Astrocyte (in vitro differentiated cells and primary cell): ENCODE measurements at regions not wholly inside any gene's neighbourhood (a gene's known extent, or its start where the extent isn't known, plus 50 kb on each side); places are given as distances from the start of the nearest gene placed in this dataset.

Source experiments
- DNase-seq: peaks from one replicate; pipeline ENCODE4 v3.0.0-alpha.2; 2010; ENCODE audit warnings: low read depth
- FAIRE-seq: peaks from 2 replicates; lab custom pipeline; 2011; peaks lifted over from hg19 to GRCh38; lab: Jason Lieb, UNC
- H2AFZ ChIP-seq: 2 replicates; pipeline ENCODE4 v1.6.0; 2012; ENCODE audit warnings: low read depth, low read length, inconsistent platforms
- H3K27ac ChIP-seq: 2 replicates; pipeline ENCODE4 v1.5.1; 2011; ENCODE audit warnings: low read depth, low read length, inconsistent platforms
- H3K27me3 ChIP-seq: 2 replicates; pipeline ENCODE4 v1.6.0; 2011; ENCODE audit warnings: low read length, inconsistent platforms; ENCODE audit not compliant: insufficient read depth
- H3K36me3 ChIP-seq: 2 replicates; pipeline ENCODE4 v1.5.1; 2011; ENCODE audit warnings: low read length, inconsistent platforms; ENCODE audit not compliant: insufficient read depth
- H3K4me1 ChIP-seq: 2 replicates; pipeline ENCODE4 v1.5.1; 2011; ENCODE audit warnings: low read length, inconsistent platforms; ENCODE audit not compliant: insufficient read depth
- H3K4me2 ChIP-seq: 2 replicates; pipeline ENCODE4 v1.6.0; 2012; ENCODE audit warnings: low read length, inconsistent platforms
- H3K4me3 ChIP-seq: 2 replicates; pipeline ENCODE4 v1.5.1; 2011; ENCODE audit warnings: low read depth, mild to moderate bottlenecking, low read length, inconsistent platforms; ENCODE audit not compliant: insufficient read depth
- H3K79me2 ChIP-seq: 2 replicates; pipeline ENCODE4 v1.6.0; 2012; ENCODE audit warnings: mild to moderate bottlenecking, low read length, inconsistent platforms; ENCODE audit not compliant: insufficient read depth
- H3K9ac ChIP-seq: 2 replicates; pipeline ENCODE4 v1.6.0; 2012; ENCODE audit warnings: mild to moderate bottlenecking, low read length, inconsistent platforms
- H3K9me3 ChIP-seq: 2 replicates; pipeline ENCODE4 v1.5.1; 2012; ENCODE audit warnings: low read depth, mild to moderate bottlenecking, low read length, inconsistent platforms; ENCODE audit not compliant: insufficient read depth
- H4K20me1 ChIP-seq: 2 replicates; pipeline ENCODE4 v1.6.0; 2012; ENCODE audit warnings: low read length, inconsistent platforms; ENCODE audit not compliant: insufficient read depth
- H3K27ac Mint-ChIP-seq: one replicate; pipeline ENCODE4 v1.8.0; 2021; ENCODE audit warnings: mild to moderate bottlenecking, mixed read lengths; ENCODE audit not compliant: unreplicated experiment
- H3K27me3 Mint-ChIP-seq: one replicate; pipeline ENCODE4 v1.8.0; 2021; ENCODE audit warnings: low read depth, mixed read lengths; ENCODE audit not compliant: unreplicated experiment
- H3K36me3 Mint-ChIP-seq: one replicate; pipeline ENCODE4 v1.8.0; 2021; ENCODE audit warnings: low read depth, mixed read lengths; ENCODE audit not compliant: unreplicated experiment
- H3K4me1 Mint-ChIP-seq: one replicate; pipeline ENCODE4 v1.8.0; 2021; ENCODE audit warnings: low read depth, mixed read lengths; ENCODE audit not compliant: unreplicated experiment
- H3K4me3 Mint-ChIP-seq: one replicate; pipeline ENCODE4 v1.8.0; 2021; ENCODE audit warnings: mild to moderate bottlenecking, moderate library complexity, mixed read lengths; ENCODE audit not compliant: unreplicated experiment
- H3K9me3 Mint-ChIP-seq: one replicate; pipeline ENCODE4 v1.8.0; 2021; ENCODE audit warnings: mild to moderate bottlenecking, mixed read lengths; ENCODE audit not compliant: unreplicated experiment
- EZH2 ChIP-seq: IDR thresholded peaks from 2 replicates; pipeline ENCODE4 v1.6.1; 2012; ENCODE audit warnings: mild to moderate bottlenecking, low read length, inconsistent platforms; ENCODE audit not compliant: insufficient read depth
- TF ChIP-seq, protein P1 (sequence below): IDR thresholded peaks from 2 replicates; pipeline ENCODE4 v1.5.1; 2011; ENCODE audit warnings: low read depth, mild to moderate bottlenecking, inconsistent platforms, low read length, moderate library complexity; ENCODE audit not compliant: insufficient read depth

GRCh38 chr7:41438705-41439514 is 264.0 kb downstream of the INHBA start:
- Histone ChIP-seq H3K27ac (no peak overlapping the region), H3K9me3 (no peaks in the 10 kb centered on the region), H2AFZ (peak overlapping the region; percentile 42), H3K36me3 (no peaks in the 10 kb centered on the region), H3K4me1 (no peaks in the 10 kb centered on the region), H3K27me3 (no peaks in the 10 kb centered on the region), H3K79me2 (no peaks in the 10 kb centered on the region), H4K20me1 (no peaks in the 10 kb centered on the region), H3K4me3 (no peak overlapping the region), H3K9ac (no peak overlapping the region), H3K4me2 (no peak overlapping the region)
- H3K4me1 Mint-ChIP-seq, result no peaks in the 10 kb centered on the region
- TF ChIP-seq EZH2, result no peak
- TF ChIP-seq, protein P1, sequence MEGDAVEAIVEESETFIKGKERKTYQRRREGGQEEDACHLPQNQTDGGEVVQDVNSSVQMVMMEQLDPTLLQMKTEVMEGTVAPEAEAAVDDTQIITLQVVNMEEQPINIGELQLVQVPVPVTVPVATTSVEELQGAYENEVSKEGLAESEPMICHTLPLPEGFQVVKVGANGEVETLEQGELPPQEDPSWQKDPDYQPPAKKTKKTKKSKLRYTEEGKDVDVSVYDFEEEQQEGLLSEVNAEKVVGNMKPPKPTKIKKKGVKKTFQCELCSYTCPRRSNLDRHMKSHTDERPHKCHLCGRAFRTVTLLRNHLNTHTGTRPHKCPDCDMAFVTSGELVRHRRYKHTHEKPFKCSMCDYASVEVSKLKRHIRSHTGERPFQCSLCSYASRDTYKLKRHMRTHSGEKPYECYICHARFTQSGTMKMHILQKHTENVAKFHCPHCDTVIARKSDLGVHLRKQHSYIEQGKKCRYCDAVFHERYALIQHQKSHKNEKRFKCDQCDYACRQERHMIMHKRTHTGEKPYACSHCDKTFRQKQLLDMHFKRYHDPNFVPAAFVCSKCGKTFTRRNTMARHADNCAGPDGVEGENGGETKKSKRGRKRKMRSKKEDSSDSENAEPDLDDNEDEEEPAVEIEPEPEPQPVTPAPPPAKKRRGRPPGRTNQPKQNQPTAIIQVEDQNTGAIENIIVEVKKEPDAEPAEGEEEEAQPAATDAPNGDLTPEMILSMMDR, result no peak
- DNase-seq, result no peak
- H3K9me3 Mint-ChIP-seq, result peaks cover 7% of the 10 kb centered on the region
- H3K27me3 Mint-ChIP-seq, result peaks cover 2% of the 10 kb centered on the region
- FAIRE-seq, result no peak
- H3K36me3 Mint-ChIP-seq, result no peaks in the 10 kb centered on the region
- H3K27ac Mint-ChIP-seq, result no peak overlapping the region
- H3K4me3 Mint-ChIP-seq, result no peak overlapping the region

DNA sequence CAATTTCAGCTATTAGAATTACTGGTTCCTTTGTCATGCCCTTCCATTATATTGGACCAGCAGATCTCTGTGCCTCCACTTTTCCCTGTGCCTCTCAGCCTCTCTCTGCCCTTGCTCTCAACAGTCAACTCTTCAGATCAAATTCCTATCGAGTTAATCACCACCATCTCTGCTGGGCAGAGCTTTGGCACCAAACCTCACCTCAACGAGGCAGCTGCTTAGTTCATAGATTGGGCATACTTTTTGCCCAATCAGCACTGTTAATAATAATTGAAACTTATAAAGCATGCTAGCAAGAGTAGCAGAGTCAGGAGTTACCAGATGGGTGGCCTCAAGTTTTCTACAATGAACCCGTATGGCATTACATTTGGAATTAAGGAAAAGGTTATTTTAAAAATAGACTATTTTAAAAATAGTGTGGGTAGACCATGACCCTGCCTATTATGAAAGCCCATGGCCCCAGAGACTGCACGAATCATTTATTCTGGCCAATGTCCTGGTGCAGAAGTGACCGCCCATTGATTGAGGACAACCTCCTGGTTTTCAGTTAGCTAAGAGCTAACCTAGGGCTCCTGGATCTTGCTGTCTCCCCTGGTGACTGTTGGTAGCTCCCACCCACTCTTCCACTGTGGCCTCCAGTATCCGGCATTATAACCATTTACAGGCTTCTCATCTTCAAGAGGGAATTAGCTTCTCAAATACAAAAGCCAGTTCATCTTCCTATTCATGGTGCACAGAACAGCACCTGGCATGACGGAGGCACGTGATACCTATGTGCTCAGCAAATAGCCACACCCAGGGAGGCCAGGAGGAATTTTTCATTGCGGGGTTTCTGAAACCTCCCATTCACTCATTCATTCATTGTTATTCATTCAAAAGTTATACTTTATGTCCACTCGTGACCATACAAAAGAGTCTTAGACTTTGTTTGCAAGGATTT is 265.4 kb downstream of the INHBA start:
- Histone ChIP-seq H3K27ac (no peak overlapping the region), H3K9me3 (no peaks in the 10 kb centered on the region), H3K27me3 (no peaks in the 10 kb centered on the region), H3K36me3 (no peaks in the 10 kb centered on the region), H3K79me2 (no peaks in the 10 kb centered on the region), H4K20me1 (no peaks in the 10 kb centered on the region), H3K4me2 (no peak overlapping the region), H3K9ac (no peak overlapping the region), H3K4me3 (no peak overlapping the region), H3K4me1 (no peaks in the 10 kb centered on the region), H2AFZ (no peak overlapping the region)
- no peaks in the 10 kb centered on the region for H3K27me3 Mint-ChIP-seq
- TF ChIP-seq, protein P1, result no peak
- no peak for TF ChIP-seq EZH2
- FAIRE-seq, result no peak
- H3K36me3 Mint-ChIP-seq, result no peaks in the 10 kb centered on the region
- no peak overlapping the region for H3K27ac Mint-ChIP-seq
- no peak for DNase-seq
- no peak overlapping the region for H3K4me3 Mint-ChIP-seq
- peaks cover 7% of the 10 kb centered on the region for H3K9me3 Mint-ChIP-seq
- no peaks in the 10 kb centered on the region for H3K4me1 Mint-ChIP-seq
